ENCODE measurements at regions not wholly inside any gene's neighbourhood (a gene's known extent, or its start where the extent isn't known, plus 50 kb on each side); places are given as distances from the start of the nearest gene placed in this dataset.
"Not testable (repeated sequence)": the region's sequence is repeated elsewhere in the genome, so short reads cannot be mapped to it uniquely, and the experiment has no call there.

- DNase-seq (ENCODE audit: low spot score), result no peak
Measured at GRCh38 chr14:71395151-71395604, 487.9 kb downstream of the PCNX1 start.

- no peak for DNase-seq (ENCODE audit: low spot score)
Measured at GRCh38 chr14:71395636-71396035, 488.4 kb downstream of the PCNX1 start.

GRCh38 chr14:71396050-71396677 lies 488.9 kb downstream of the PCNX1 start:
- no peak for DNase-seq (ENCODE audit: low spot score)

GRCh38 chr14:71397371-71397770 lies 490.1 kb downstream of the PCNX1 start:
- DNase-seq (ENCODE audit: low spot score), result no peak

GRCh38 chr14:71398450-71398849 lies 491.2 kb downstream of the PCNX1 start:
- no peak for DNase-seq (ENCODE audit: low spot score)

- no peak for DNase-seq (ENCODE audit: low spot score)
Measured at GRCh38 chr14:71399057-71399487, 491.8 kb downstream of the PCNX1 start.

- DNase-seq (ENCODE audit: low spot score), result no peak
Measured at GRCh38 chr14:71400871-71401321, 493.6 kb downstream of the PCNX1 start.

- DNase-seq (ENCODE audit: low spot score), result not testable (repeated sequence)
Measured at GRCh38 chr14:71402415-71402814, 495.2 kb downstream of the PCNX1 start.

GRCh38 chr14:71403656-71404055 lies 496.4 kb downstream of the PCNX1 start:
- peak; percentile 44 for DNase-seq (ENCODE audit: low spot score)

GRCh38 chr14:71405676-71406075 lies 498.4 kb downstream of the PCNX1 start:
- no peak for DNase-seq (ENCODE audit: low spot score)

- no peak for DNase-seq (ENCODE audit: low spot score)
Measured at GRCh38 chr14:71408362-71409030, 501.2 kb downstream of the PCNX1 start.

GRCh38 chr14:71410578-71411284 lies 503.5 kb downstream of the PCNX1 start:
- no peak for DNase-seq (ENCODE audit: low spot score)

GRCh38 chr14:71411285-71411595 lies 504.0 kb downstream of the PCNX1 start:
- DNase-seq (ENCODE audit: low spot score), result no peak

- no peak for DNase-seq (ENCODE audit: low spot score)
Measured at GRCh38 chr14:71411738-71412137, 504.5 kb downstream of the PCNX1 start.

- DNase-seq (ENCODE audit: low spot score), result no peak
Measured at GRCh38 chr14:71414631-71415403, 507.6 kb downstream of the PCNX1 start.

- DNase-seq (ENCODE audit: low spot score), result no peak
Measured at GRCh38 chr14:71415404-71415690, 508.1 kb downstream of the PCNX1 start.

GRCh38 chr14:71416392-71416791 lies 509.1 kb downstream of the PCNX1 start:
- no peak for DNase-seq (ENCODE audit: low spot score)

- DNase-seq (ENCODE audit: low spot score), result no peak
Measured at GRCh38 chr14:71418532-71419245, 511.4 kb downstream of the PCNX1 start.

- DNase-seq (ENCODE audit: low spot score), result no peak
Measured at GRCh38 chr14:71423481-71423880, 508.7 kb upstream of the RGS6 start.

GRCh38 chr14:71424941-71425340 lies 507.3 kb upstream of the RGS6 start:
- DNase-seq (ENCODE audit: low spot score), result no peak

GRCh38 chr14:71426001-71426400 lies 506.2 kb upstream of the RGS6 start:
- no peak for DNase-seq (ENCODE audit: low spot score)

- DNase-seq (ENCODE audit: low spot score), result no peak
Measured at GRCh38 chr14:71429902-71430301, 502.3 kb upstream of the RGS6 start.

All from SK-N-DZ (cell line).